Transverse colon (tissue), 4 donors: ENCODE measurements at regions not wholly inside any gene's neighbourhood (a gene's known extent, or its start where the extent isn't known, plus 50 kb on each side); places are given as distances from the start of the nearest gene placed in this dataset.

Source experiments
- EP300 ChIP-seq: sonication (generic); formaldehyde crosslinking; IDR thresholded peaks from one replicate; pipeline ENCODE4 v1.6.1; 2017; ENCODE audit warnings: antibody characterized with exemption, low read depth
- POLR2A ChIP-seq: fragments of 450-650 bp; IDR thresholded peaks from one replicate; pipeline ENCODE4 v1.6.1; 2016; ENCODE audit warnings: antibody characterized with exemption, mild to moderate bottlenecking, moderate library complexity
- POLR2AphosphoS5 ChIP-seq, 3 donors: sonication (generic); formaldehyde crosslinking; IDR thresholded peaks; one replicate each; pipeline ENCODE4 v1.6.1; 2016; ENCODE audit warnings: antibody characterized with exemption in 3 of 3
- TF ChIP-seq, protein P1 (sequence below), 5 experiments: fragments of 200-600 bp in 3 of 5; fragments of 450-650 bp in 2 of 5; sonication (generic) in 3 of 5; IDR thresholded peaks; 1 replicate in 2 of 5; 2 replicates in 3 of 5; pipeline ENCODE4 v1.5.1; 2016 to 2017; ENCODE audit warnings: antibody characterized with exemption in 5 of 5, inconsistent platforms in 3 of 5, mild to moderate bottlenecking in 2 of 5, moderate library complexity in 1 of 5

DNA sequence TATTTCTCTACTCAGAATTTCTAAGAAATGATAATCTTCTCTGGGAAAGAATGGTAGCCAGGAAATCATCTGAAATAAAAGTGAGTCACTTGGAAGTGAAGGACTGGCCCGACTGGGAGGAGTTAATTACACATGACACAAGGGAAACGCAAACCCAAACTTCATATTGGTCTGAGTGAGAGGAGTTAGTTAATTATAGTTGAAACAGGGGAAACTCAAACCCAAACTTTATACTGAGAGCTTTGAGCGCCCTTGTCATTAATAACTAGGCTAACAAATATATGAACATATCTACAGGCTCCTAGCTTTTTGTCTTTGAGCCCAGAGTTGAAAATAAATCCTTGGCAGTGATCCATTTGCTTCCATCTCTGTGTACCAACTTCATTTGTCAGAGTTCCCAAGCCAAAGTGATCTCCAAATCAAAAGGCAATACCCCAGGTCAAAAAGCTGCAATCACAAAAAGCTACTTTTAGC lies 187.8 kb upstream of the COL3A1 start:
- TF ChIP-seq, protein P1, sequence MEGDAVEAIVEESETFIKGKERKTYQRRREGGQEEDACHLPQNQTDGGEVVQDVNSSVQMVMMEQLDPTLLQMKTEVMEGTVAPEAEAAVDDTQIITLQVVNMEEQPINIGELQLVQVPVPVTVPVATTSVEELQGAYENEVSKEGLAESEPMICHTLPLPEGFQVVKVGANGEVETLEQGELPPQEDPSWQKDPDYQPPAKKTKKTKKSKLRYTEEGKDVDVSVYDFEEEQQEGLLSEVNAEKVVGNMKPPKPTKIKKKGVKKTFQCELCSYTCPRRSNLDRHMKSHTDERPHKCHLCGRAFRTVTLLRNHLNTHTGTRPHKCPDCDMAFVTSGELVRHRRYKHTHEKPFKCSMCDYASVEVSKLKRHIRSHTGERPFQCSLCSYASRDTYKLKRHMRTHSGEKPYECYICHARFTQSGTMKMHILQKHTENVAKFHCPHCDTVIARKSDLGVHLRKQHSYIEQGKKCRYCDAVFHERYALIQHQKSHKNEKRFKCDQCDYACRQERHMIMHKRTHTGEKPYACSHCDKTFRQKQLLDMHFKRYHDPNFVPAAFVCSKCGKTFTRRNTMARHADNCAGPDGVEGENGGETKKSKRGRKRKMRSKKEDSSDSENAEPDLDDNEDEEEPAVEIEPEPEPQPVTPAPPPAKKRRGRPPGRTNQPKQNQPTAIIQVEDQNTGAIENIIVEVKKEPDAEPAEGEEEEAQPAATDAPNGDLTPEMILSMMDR (IDR thresholded peaks at IDR 0.05), result no peak
- TF ChIP-seq POLR2AphosphoS5 (IDR thresholded peaks at IDR 0.05), result no peak
- TF ChIP-seq POLR2A, result no peak
- TF ChIP-seq EP300, result no peak
